GM21390 (cell line): ENCODE measurements at regions not wholly inside any gene's neighbourhood (a gene's known extent, or its start where the extent isn't known, plus 50 kb on each side); places are given as distances from the start of the nearest gene placed in this dataset.
"Not testable (repeated sequence)": the region's sequence is repeated elsewhere in the genome, so short reads cannot be mapped to it uniquely, and the experiment has no call there.

Experiments used
- ATAC-seq: cut with Tn5 transposase; IDR thresholded peaks from one replicate; pipeline ENCODE4 v1.9.1; 2021; ENCODE audit not compliant: unreplicated experiment

DNA sequence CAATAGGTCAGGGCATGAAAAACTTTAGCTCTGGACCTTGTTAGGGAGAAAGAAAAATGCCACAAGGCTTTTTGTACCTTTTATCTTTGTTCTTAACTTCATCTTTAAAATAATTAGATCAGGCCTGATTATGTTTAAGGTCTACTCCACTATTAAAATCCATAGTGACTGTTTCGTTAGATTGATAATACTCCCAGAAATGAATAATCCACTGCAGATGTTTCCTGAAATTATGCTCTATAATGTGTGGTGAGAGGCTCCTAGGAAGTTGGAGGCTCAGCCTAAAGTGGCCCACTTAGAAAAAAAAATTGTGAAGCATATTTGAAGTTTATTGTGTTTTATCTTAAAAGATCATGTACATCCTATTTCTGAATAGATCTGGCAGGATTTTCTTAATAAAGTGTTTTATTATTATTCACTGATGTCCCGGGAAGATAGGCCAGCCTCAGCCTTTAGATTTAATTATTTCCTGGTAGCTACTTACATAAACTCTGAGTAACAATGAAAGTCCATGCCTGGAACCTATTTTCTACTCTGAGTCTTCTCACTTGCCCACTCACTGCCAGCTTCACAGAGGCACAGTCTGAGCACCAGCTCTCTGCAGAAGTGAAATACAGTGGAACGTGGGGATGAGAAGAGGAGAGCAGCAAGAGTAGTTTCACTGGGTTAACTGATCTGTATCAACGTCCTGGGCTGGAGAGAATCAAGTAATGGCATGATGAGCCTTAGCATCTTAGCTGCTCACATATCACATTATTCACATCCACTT lies 126.8 kb upstream of the TMEM170B start:
- peak; percentile 37 for ATAC-seq

GRCh38 chr6:11409371-11409770 lies 128.2 kb upstream of the TMEM170B start:
- ATAC-seq: no peak

DNA sequence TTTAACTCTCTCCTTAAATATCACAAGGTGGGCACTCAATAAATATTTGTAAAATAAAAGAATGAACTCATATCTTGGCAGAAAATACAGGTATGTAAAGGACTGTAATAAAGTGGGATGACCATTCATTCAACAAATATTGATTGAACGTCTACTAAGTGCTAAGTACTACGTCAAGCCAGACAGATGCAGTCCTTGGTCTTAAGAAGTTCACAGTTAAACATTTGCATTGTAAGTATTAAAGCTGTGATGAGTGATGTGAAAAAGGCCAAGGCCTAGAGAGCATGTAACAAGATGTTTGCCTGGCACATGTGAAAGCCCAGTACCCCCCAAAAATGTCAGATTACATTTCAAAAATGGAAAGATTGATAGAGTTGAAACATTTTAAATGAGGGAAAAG lies 130.1 kb upstream of the TMEM170B start:
- ATAC-seq: no peak

- no peak for ATAC-seq
Observed at GRCh38 chr6:11404838-11405237, 132.7 kb upstream of the TMEM170B start.

GRCh38 chr6:11404081-11404480 lies 133.5 kb upstream of the TMEM170B start:
- ATAC-seq: peak; percentile 76

- no peak for ATAC-seq
Observed at GRCh38 chr6:11403035-11403601, 134.4 kb upstream of the TMEM170B start.

DNA sequence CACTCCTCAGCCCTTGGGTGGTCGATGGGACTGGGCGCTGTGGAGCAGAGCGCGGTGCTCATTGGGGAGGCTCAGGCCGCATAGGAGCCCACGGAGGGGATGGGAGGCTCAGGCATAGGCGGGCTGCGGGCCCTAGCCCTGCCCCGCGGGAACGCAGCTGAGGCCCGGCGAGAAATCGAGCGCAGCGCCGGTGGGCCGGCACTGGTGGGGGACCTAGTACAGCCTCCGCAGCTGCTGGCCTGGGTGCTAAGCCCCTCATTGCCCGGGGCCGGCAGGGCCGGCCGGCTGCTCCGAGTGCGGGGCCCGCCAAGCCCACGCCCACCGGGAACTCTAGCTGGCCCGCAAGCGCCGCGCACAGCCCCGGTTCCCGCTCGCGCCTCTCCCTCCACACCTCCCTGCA lies 135.0 kb upstream of the TMEM170B start:
- ATAC-seq: not testable (repeated sequence)

GRCh38 chr6:11401954-11402353 lies 135.6 kb upstream of the TMEM170B start:
- ATAC-seq: not testable (repeated sequence)

DNA sequence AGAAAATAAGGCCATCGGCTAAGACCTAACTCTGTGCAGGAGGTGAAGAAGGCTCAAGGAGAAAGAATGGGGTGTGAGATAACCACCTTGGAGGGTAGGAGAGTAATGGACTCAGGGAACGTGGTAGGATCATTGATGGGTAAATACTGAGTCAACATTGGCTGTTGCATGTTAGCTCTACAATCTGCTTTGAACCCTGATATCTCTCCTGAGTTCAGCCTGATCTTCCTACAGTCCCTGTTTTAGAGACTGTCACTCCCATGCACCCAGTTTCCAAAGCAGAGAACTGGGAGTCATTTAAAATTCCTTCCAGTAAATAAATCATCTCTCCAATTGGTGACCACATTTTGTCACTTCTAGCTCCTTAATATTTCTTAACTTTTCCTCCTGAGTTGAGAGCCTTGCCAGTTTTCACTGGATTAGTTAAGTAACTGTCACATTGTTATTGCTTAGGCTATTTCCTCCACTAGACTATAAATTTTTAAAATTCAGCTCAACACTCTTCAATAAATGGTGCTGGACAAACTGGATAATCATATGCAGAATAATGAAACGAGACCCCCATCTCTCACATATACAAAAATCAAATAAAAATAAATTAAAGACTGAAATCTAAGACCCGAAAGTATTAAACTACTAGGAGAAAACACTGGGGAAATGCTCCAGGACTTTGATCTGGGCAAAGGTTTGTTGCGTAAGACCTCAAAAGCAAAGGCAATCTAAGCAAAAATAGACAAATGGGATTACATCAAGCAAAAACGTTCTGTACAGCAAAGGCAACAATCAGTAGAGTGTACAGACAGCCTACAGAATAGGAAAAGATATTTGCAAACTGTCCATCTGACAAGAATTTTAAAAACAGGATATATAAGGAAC lies 138.9 kb upstream of the TMEM170B start:
- no peak for ATAC-seq

- no peak for ATAC-seq
Observed at GRCh38 chr6:11397622-11398450, 139.7 kb upstream of the TMEM170B start.

GRCh38 chr6:11396860-11397259 lies 140.7 kb upstream of the TMEM170B start:
- no peak for ATAC-seq

GRCh38 chr6:11393713-11394627 lies 143.6 kb upstream of the TMEM170B start:
- no peak for ATAC-seq

DNA sequence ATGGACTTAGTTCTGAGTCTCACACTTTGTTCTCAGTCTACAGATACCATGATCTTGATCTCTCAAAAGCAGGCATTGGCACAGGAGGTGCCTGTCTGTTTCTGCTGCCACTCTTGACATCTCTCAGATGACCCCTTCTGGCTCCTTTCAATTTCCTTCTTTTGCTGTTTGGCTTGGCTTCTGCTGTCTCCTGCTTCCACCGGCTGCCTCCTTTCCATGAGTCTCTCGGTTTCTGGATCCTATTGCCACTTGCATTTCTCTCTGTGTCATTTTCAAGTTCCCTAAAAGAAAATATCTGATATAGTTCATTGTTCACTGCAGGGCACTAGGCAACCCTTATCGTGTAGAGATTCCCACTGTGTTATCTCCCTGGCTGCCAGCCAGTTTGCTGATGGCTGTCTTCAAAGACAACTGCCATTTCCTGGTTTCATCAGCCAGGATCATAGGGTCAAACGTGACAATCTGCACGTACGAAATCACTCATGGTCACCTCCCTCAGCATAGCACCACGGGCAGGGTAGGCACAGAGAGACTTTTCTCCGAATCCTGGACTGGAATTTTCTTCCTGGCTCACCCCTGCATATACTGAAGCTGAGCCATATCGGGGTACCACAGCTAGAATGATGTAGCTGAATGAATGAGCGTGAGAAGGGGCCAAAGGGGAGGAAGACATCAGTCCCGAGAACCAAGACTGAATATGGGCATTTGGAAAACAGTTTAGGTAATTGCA lies 144.6 kb upstream of the TMEM170B start:
- no peak for ATAC-seq

DNA sequence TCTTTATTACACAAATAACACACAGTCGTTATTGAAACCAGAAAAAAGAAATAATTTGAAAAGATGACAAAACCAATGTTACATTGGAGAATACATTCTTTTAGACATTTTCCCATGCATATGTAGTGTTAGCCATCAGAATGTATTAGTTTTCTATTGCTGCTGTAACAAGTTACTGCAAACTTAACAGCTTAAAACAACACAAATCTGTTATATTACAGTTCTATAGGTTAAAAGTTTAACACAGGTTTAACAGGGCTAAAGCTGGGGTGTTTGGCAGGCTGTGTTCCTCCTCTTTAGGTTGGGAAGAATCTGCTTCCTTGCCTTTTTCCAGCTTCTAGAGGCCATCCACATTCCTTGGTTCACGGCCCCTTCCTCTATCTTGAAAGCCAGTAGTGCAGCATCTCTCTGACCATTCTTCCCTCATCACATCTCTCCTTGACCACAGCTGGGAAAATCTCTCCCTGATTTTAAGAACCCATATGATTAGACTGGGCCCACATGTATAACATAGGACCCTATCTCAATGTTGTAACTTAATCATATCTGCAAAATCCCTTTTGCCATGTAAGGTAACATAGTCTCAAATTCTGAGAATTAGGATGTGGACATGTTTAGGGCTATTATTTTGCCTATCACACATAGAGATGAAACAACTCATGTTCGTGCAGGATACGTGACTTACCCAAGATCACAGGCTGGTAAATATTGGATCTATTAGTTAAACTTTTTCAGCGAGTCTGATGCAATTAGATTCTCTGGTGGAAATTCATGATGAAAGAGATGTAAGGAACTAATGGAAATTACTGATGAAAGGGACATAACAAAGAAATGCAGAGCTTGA lies 145.4 kb upstream of the TMEM170B start:
- no peak for ATAC-seq

GRCh38 chr6:11389977-11390376 lies 147.6 kb upstream of the TMEM170B start:
- no peak for ATAC-seq

GRCh38 chr6:11388983-11389944 lies 148.3 kb upstream of the TMEM170B start:
- ATAC-seq: no peak
